ENCODE measurements at regions not wholly inside any gene's neighbourhood (a gene's known extent, or its start where the extent isn't known, plus 50 kb on each side); places are given as distances from the start of the nearest gene placed in this dataset.
"Not testable (repeated sequence)": the region's sequence is repeated elsewhere in the genome, so short reads cannot be mapped to it uniquely, and the experiment has no call there.

GRCh38 chr16:77502448-77502847, 67.6 kb upstream of the ADAMTS18 start:
- no peak for DNase-seq (ENCODE audit: low read depth in 1 of 2, low spot score in 1 of 2)
- Histone ChIP-seq H3K27ac (replicated peaks) (no peak overlapping the region), H3K4me3 (replicated peaks; ENCODE audit: insufficient read depth, low read length) (no peak overlapping the region), H3K27me3 (ENCODE audit: insufficient read depth, poor library complexity, severe bottlenecking) (peaks cover 3% of the 10 kb centered on the region)
- TF ChIP-seq GABPA (IDR thresholded peaks at IDR 0.05; ENCODE audit: low read depth) (no peak), SPI1 (IDR thresholded peaks at IDR 0.05; ENCODE audit: borderline replicate concordance, low read depth) (no peak), POLR2AphosphoS5 (IDR thresholded peaks at IDR 0.05; ENCODE audit: low read depth) (no peak), REST (IDR thresholded peaks at IDR 0.05; ENCODE audit: insufficient replicate concordance, low read depth) (no peak)
- TF ChIP-seq, protein P1, sequence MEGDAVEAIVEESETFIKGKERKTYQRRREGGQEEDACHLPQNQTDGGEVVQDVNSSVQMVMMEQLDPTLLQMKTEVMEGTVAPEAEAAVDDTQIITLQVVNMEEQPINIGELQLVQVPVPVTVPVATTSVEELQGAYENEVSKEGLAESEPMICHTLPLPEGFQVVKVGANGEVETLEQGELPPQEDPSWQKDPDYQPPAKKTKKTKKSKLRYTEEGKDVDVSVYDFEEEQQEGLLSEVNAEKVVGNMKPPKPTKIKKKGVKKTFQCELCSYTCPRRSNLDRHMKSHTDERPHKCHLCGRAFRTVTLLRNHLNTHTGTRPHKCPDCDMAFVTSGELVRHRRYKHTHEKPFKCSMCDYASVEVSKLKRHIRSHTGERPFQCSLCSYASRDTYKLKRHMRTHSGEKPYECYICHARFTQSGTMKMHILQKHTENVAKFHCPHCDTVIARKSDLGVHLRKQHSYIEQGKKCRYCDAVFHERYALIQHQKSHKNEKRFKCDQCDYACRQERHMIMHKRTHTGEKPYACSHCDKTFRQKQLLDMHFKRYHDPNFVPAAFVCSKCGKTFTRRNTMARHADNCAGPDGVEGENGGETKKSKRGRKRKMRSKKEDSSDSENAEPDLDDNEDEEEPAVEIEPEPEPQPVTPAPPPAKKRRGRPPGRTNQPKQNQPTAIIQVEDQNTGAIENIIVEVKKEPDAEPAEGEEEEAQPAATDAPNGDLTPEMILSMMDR (IDR thresholded peaks at IDR 0.05; ENCODE audit: insufficient read depth, low read length): no peak

GRCh38 chr16:77506492-77506891, 71.7 kb upstream of the ADAMTS18 start:
- not testable (repeated sequence) for H3K4me3 ChIP-seq (replicated peaks; ENCODE audit: insufficient read depth, low read length); DNase-seq (ENCODE audit: low read depth in 1 of 2, low spot score in 1 of 2); H3K27me3 ChIP-seq (ENCODE audit: insufficient read depth, poor library complexity, severe bottlenecking); H3K27ac ChIP-seq (replicated peaks)

DNA sequence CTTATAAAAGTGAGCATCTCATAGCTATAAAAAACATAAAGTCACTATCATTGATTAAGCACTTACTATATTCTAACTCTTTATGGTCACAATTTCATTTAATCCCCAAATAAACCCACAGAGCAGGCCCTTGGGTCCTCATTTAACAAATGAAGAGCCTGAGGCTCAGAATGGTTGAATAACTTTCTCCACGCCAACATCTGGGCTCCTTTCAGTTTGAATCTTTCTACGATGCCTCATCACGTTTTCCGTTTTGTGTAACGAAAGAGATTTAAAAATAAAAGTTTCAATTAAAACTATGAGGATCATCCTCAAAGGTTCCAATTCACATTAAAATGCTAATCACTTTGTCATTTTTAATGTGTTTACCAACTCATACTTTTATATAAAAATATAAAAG, 74.2 kb upstream of the ADAMTS18 start:
- H3K27me3 ChIP-seq (ENCODE audit: insufficient read depth, poor library complexity, severe bottlenecking): peaks cover 3% of the 10 kb centered on the region
- DNase-seq (ENCODE audit: low read depth in 1 of 2, low spot score in 1 of 2): no peak
- no peak for TF ChIP-seq SPI1 (IDR thresholded peaks at IDR 0.05; ENCODE audit: borderline replicate concordance, low read depth)
- TF ChIP-seq, protein P1 (IDR thresholded peaks at IDR 0.05; ENCODE audit: insufficient read depth, low read length): no peak
- TF ChIP-seq POLR2AphosphoS5 (IDR thresholded peaks at IDR 0.05; ENCODE audit: low read depth): no peak
- no peak for TF ChIP-seq REST (IDR thresholded peaks at IDR 0.05; ENCODE audit: insufficient replicate concordance, low read depth)
- TF ChIP-seq GABPA (IDR thresholded peaks at IDR 0.05; ENCODE audit: low read depth): no peak
- no peak overlapping the region for H3K4me3 ChIP-seq (replicated peaks; ENCODE audit: insufficient read depth, low read length)
- no peak overlapping the region for H3K27ac ChIP-seq (replicated peaks)

DNA sequence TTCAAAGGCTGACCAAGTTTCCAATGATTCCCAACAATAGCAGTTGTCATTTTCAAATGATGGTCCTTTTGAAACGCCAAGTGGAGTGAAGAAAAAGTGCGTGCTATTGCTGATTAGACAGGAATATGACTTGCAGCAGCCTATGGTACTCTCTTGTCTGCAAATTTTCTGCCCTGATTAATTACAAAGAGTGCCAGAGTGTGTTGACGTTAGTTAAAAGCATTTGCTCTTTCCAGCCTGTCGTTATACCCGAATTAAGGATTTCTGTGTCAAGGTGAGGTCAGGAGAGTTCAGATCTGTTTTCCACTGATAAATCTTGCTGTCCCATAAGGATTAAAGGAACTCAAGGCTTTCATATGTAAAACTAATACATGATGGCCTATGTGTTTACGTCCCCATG, 75.0 kb upstream of the ADAMTS18 start:
- no peak overlapping the region for H3K4me3 ChIP-seq (replicated peaks; ENCODE audit: insufficient read depth, low read length)
- TF ChIP-seq GABPA (IDR thresholded peaks at IDR 0.05; ENCODE audit: low read depth) (no peak), SPI1 (IDR thresholded peaks at IDR 0.05; ENCODE audit: borderline replicate concordance, low read depth) (no peak), POLR2AphosphoS5 (IDR thresholded peaks at IDR 0.05; ENCODE audit: low read depth) (no peak), REST (IDR thresholded peaks at IDR 0.05; ENCODE audit: insufficient replicate concordance, low read depth) (no peak)
- TF ChIP-seq, protein P1 (IDR thresholded peaks at IDR 0.05; ENCODE audit: insufficient read depth, low read length): no peak
- DNase-seq (ENCODE audit: low read depth in 1 of 2, low spot score in 1 of 2): no peak
- H3K27me3 ChIP-seq (ENCODE audit: insufficient read depth, poor library complexity, severe bottlenecking): no peaks in the 10 kb centered on the region
- no peak overlapping the region for H3K27ac ChIP-seq (replicated peaks)

Data from HL-60 (cell line).